Upper lobe of left lung (tissue), 6 donors: ENCODE measurements at regions not wholly inside any gene's neighbourhood (a gene's known extent, or its start where the extent isn't known, plus 50 kb on each side); places are given as distances from the start of the nearest gene placed in this dataset.

Source experiments
- ATAC-seq, 2 donors: fragments of 200-7000 bp; cut with Tn5 transposase; one replicate each; pipeline ENCODE4 v1.9.1; 2022; ENCODE audit warnings: mild to moderate bottlenecking in 2 of 2, moderate library complexity in 2 of 2; ENCODE audit not compliant: low FRiP score in 2 of 2
- DNase-seq, 2 donors: peaks; one replicate each; pipeline ENCODE4 v3.0.0-alpha.2; 2019 to 2020
- H3K27ac ChIP-seq, 4 donors: fragments of 200-600 bp; sonication (generic); one replicate each; pipeline ENCODE4 v1.5.1; 2016 to 2019
- H3K27me3 ChIP-seq, 4 donors: fragments of 200-600 bp; sonication (generic); one replicate each; pipeline ENCODE4 v1.5.1; 2017 to 2019
- H3K36me3 ChIP-seq, 4 donors: fragments of 200-600 bp; sonication (generic); one replicate each; pipeline ENCODE4 v1.5.1; 2016 to 2019
- H3K4me1 ChIP-seq, 4 donors: fragments of 200-600 bp; sonication (generic); one replicate each; pipeline ENCODE4 v1.5.1; 2018 to 2019
- H3K4me3 ChIP-seq, 4 donors: fragments of 200-600 bp; sonication (generic); one replicate each; pipeline ENCODE4 v1.5.1; 2017 to 2019; ENCODE audit warnings: mild to moderate bottlenecking in 2 of 4, moderate library complexity in 1 of 4
- H3K9me3 ChIP-seq, 4 donors: fragments of 200-600 bp; sonication (generic); one replicate each; pipeline ENCODE4 v1.5.1; 2018 to 2019
- CTCF ChIP-seq, 6 experiments: fragments of 450-650 bp in 4 of 6; fragments of 200-600 bp in 2 of 6; sonication (generic) in 2 of 6; IDR thresholded peaks; one replicate each; pipeline ENCODE4 v1.5.1; 2016 to 2019; ENCODE audit warnings: antibody characterized with exemption in 6 of 6
- EP300 ChIP-seq, 4 donors: sonication (generic); formaldehyde crosslinking; IDR thresholded peaks; one replicate each; pipeline ENCODE4 v1.5.1; 2017; ENCODE audit warnings: antibody characterized with exemption in 4 of 4, control low read depth in 2 of 4
- POLR2A ChIP-seq, 4 donors: fragments of 450-650 bp; IDR thresholded peaks; one replicate each; pipeline ENCODE4 v1.5.1; 2016 to 2017; ENCODE audit warnings: antibody characterized with exemption in 4 of 4, mild to moderate bottlenecking in 2 of 4
- POLR2AphosphoS5 ChIP-seq, 2 donors: sonication (generic); formaldehyde crosslinking; IDR thresholded peaks; one replicate each; pipeline ENCODE4 v1.5.1; 2017; ENCODE audit warnings: antibody characterized with exemption in 2 of 2
- whole genome bisulfite sequencing, 2 donors: methylation state at CpG; one replicate each; pipeline ENCODE4 v1.1.5; 2017 to 2018; 5-methylcytosine and 5-hydroxymethylcytosine counted together
- donor health status: DM: no; HTN: no; CAD: no; lungs with moderate emphysema.
- donor health status: DM: no; HTN: yes; CAD: no; lungs with severe emphysema.

DNA sequence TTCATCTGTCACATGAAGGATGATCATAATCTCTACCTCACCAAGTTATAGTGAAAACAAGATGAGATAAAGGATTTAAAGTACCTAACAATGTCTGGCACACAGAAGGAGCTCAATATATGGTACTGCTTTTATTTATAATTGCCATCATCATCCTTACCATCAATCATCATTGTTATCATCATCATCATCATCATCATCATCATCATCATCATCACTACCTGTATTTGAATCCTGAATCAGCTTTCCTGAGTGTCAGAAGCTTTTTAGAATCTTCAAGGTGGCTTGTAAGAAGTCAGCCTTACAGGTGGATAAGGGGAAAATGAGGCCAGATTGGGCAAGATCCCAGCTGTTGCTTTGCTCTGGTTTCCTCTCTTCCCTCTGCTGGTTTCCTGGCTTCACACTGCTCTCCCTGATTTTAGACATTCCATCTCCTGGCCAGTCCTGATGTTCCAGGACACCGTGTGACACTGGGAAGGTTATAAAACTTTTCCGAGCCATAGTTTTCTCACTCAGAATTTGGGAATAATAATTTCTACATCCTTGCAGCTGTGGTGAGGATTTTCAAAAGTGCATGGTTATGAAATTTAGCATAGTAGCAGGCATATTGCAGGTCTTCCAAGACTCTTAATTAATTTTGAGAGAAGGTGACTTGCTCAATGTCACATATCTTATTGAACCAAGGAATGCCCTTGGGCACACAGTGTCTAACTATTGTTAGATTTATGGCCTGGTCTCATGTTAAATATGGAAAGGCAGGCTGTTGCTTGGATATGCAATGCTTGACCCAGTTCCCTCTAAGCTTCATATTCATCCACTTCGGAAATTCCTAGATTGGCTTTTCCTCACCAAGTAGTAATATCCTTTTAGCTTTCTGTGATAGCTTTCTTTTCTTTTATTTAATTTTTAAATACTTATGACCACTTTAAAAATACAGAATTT is 160.7 kb downstream of the TMEM38B start:
- no peak overlapping the region for H3K27ac ChIP-seq
- 75 to 79% methylated on average over 3 of the region's 3 CpGs for WGBS, 2 donors
- DNase-seq: no peak

DNA sequence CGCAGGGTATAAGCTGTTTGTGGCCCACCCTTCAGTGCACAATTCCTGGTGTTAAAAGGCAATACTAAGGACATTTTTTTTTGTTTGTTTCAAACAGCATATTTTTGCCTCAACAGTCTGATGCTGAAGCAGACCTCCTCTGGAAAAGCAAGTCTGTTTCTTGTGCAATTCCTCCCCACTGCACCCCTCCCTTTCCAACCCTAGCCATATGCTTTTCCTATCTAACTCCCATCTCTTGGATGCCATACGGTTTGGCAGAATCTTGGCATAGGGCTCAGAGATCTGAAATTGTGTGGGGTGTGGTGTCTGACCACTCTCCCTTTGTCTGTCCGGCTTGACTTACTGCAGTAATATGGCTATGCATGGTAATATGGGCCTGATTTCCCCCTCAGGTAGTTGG is 161.6 kb downstream of the TMEM38B start:
- WGBS, 2 donors: 79 to 87% methylated on average over 3 of the region's 3 CpGs

More for the DNA sequence above, 160.7 kb downstream of the TMEM38B start:
- no peak for TF ChIP-seq POLR2AphosphoS5 (IDR thresholded peaks at IDR 0.05)
- no peak for TF ChIP-seq POLR2A (IDR thresholded peaks at IDR 0.05)
- no peak for TF ChIP-seq CTCF (IDR thresholded peaks at IDR 0.05)
- no peak for TF ChIP-seq EP300 (IDR thresholded peaks at IDR 0.05)
- Histone ChIP-seq H3K4me1 (no peaks in the 10 kb centered on the region), H3K36me3 (no peaks in the 10 kb centered on the region), H3K9me3 (no peaks in the 10 kb centered on the region), H3K4me3 (no peak overlapping the region), H3K27me3 (no peaks in the 10 kb centered on the region)
- ATAC-seq: no peak

DNA sequence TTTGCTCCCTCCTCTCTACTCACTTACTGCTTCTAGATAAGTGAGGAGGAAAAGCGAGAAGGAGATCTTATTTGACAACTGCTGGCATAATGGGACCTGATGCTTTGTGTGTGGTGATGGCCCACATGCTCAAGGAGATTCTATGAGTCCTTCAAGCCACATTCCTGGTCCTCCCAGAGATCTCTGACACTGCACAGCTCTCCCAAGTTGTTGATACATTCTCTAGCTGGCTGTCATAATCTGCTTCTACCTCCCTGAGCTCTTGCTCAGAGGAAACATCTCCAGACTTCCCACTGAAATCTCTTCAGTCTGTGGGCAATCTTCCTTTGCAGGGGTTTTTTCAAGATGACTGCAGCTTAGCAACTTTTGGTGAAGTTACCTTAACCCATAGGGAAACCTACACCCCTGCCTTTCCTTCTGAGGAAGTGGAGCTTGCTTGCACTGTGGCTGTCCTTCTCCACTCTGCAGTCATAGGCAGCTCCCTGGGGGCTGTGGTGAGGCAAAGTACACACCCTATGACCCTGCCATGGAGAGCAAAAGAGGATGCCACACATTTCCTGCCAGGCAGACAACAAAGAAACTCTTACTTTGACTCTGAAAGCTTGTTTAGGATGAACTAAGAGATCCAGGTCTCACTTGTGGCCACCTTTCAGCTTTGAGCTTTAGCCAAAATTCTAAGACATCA is 163.8 kb downstream of the TMEM38B start:
- WGBS, 2 donors: 86 to 100% methylated on average over 1 of the region's 1 CpG
- no peaks in the 10 kb centered on the region for H3K27me3 ChIP-seq
- ATAC-seq: no peak
- no peak for DNase-seq
- no peak overlapping the region for H3K27ac ChIP-seq
- H3K4me3 ChIP-seq: no peak overlapping the region
- H3K4me1 ChIP-seq: no peaks in the 10 kb centered on the region
- H3K36me3 ChIP-seq: no peaks in the 10 kb centered on the region
- no peaks in the 10 kb centered on the region for H3K9me3 ChIP-seq
- TF ChIP-seq EP300 (IDR thresholded peaks at IDR 0.05) (no peak), POLR2A (IDR thresholded peaks at IDR 0.05) (no peak), CTCF (IDR thresholded peaks at IDR 0.05) (no peak), POLR2AphosphoS5 (IDR thresholded peaks at IDR 0.05) (no peak)

More for the DNA sequence above, 161.6 kb downstream of the TMEM38B start:
- ATAC-seq: no peak
- no peaks in the 10 kb centered on the region for H3K27me3 ChIP-seq
- no peak overlapping the region for H3K27ac ChIP-seq
- DNase-seq: no peak
- no peaks in the 10 kb centered on the region for H3K9me3 ChIP-seq
- no peaks in the 10 kb centered on the region for H3K4me1 ChIP-seq
- no peaks in the 10 kb centered on the region for H3K36me3 ChIP-seq
- H3K4me3 ChIP-seq: no peak overlapping the region
- TF ChIP-seq EP300 (IDR thresholded peaks at IDR 0.05) (no peak), POLR2A (IDR thresholded peaks at IDR 0.05) (no peak)

GRCh38 chr9:105858877-105859276 is 164.5 kb downstream of the TMEM38B start:
- ATAC-seq: no peak
- H3K27ac ChIP-seq: no peak overlapping the region

More at GRCh38 chr9:105858877-105859276, 164.5 kb downstream of the TMEM38B start:
- no peaks in the 10 kb centered on the region for H3K36me3 ChIP-seq
- H3K9me3 ChIP-seq: no peaks in the 10 kb centered on the region
- no peak for DNase-seq
- H3K4me1 ChIP-seq: no peaks in the 10 kb centered on the region
- no peaks in the 10 kb centered on the region for H3K27me3 ChIP-seq
- TF ChIP-seq POLR2A (IDR thresholded peaks at IDR 0.05): no peak
- no peak for TF ChIP-seq POLR2AphosphoS5 (IDR thresholded peaks at IDR 0.05)
- TF ChIP-seq EP300 (IDR thresholded peaks at IDR 0.05): no peak
- no peak for TF ChIP-seq CTCF (IDR thresholded peaks at IDR 0.05)
- no peak overlapping the region for H3K4me3 ChIP-seq
